A673 (cell line): ENCODE measurements at regions not wholly inside any gene's neighbourhood (a gene's known extent, or its start where the extent isn't known, plus 50 kb on each side); places are given as distances from the start of the nearest gene placed in this dataset.

Source experiments
- BruUV-seq: library from RNA; stranded (reverse); fragments of 400-500 nt; replicated peaks from 2 replicates; lab custom pipeline; 2021; lab: Mats Ljungman, UMichigan
- CTCF ChIA-PET: fragments of 300-600 bp; sonication (Branson Sonifier 250); formaldehyde crosslinking; loops from one replicate; lab custom pipeline; 2022; ENCODE audit warnings: antibody characterized with exemption; lab: Charles Lee
- POLR2A ChIA-PET: fragments of 300-600 bp; sonication (Branson Sonifier 250); formaldehyde crosslinking; loops from one replicate; lab custom pipeline; 2022; ENCODE audit warnings: antibody characterized with exemption; ENCODE audit not compliant: low non-redundant PET; lab: Charles Lee
- DNase-seq: peaks from one replicate; pipeline ENCODE4 v3.0.0-alpha.2; 2015; ENCODE audit warnings: low spot score
- H3K27ac ChIP-seq: fragments of 200-600 bp; sonication (generic); 2 replicates; pipeline ENCODE4 v1.5.1; 2016; ENCODE audit warnings: mixed run types, low read depth, mild to moderate bottlenecking, mixed read lengths, antibody characterized with exemption, low read length; ENCODE audit not compliant: poor library complexity, severe bottlenecking
- H3K27me3 ChIP-seq: fragments of 200-600 bp; sonication (generic); replicated peaks from 2 replicates; pipeline ENCODE4 v1.6.1; 2017; ENCODE audit warnings: mixed run types, low read depth, mild to moderate bottlenecking, mixed read lengths, antibody characterized with exemption, low read length; ENCODE audit not compliant: insufficient read depth, poor library complexity
- H3K36me3 ChIP-seq: fragments of 200-600 bp; sonication (generic); 2 replicates; pipeline ENCODE4 v1.6.1; 2016; ENCODE audit warnings: mixed run types, mild to moderate bottlenecking, mixed read lengths, antibody characterized with exemption, low read length; ENCODE audit not compliant: insufficient read depth, poor library complexity, severe bottlenecking
- H3K4me1 ChIP-seq: fragments of 200-600 bp; sonication (generic); 2 replicates; pipeline ENCODE4 v1.6.1; 2017; ENCODE audit warnings: mixed run types, mild to moderate bottlenecking, mixed read lengths, antibody characterized with exemption, low read length; ENCODE audit not compliant: insufficient read depth, poor library complexity, severe bottlenecking
- H3K4me3 ChIP-seq: fragments of 200-600 bp; sonication (generic); 2 replicates; pipeline ENCODE4 v1.5.1; 2016; ENCODE audit warnings: low read depth, mixed run types, mild to moderate bottlenecking, mixed read lengths, low read length; ENCODE audit not compliant: poor library complexity, severe bottlenecking
- H3K9me3 ChIP-seq: fragments of 200-600 bp; sonication (generic); 2 replicates; pipeline ENCODE4 v1.6.1; 2016; ENCODE audit warnings: mixed run types, low read depth, mild to moderate bottlenecking, mixed read lengths, antibody characterized with exemption, low read length; ENCODE audit not compliant: poor library complexity, severe bottlenecking
- CTCF ChIP-seq: fragments of 300-800, 200-600 bp; sonication (generic); conservative IDR thresholded peaks from 2 replicates; pipeline ENCODE4 v1.5.1; 2017; ENCODE audit warnings: low read depth, mild to moderate bottlenecking, antibody characterized with exemption, low read length, moderate library complexity, mixed read lengths
- EZH2 ChIP-seq: fragments of 200-600 bp; sonication (generic); IDR thresholded peaks from 2 replicates; pipeline ENCODE4 v1.6.1; 2017; ENCODE audit warnings: borderline replicate concordance, low read depth, mild to moderate bottlenecking, mixed read lengths, antibody characterized with exemption, low read length; ENCODE audit not compliant: poor library complexity, severe bottlenecking
- intact Hi-C: fragments of 100-400 bp; cut with micrococcal nuclease; formaldehyde crosslinking; loops from one replicate; pipeline ENCODE4 v1.10.0; 2022; ENCODE audit not compliant: unreplicated experiment

DNA sequence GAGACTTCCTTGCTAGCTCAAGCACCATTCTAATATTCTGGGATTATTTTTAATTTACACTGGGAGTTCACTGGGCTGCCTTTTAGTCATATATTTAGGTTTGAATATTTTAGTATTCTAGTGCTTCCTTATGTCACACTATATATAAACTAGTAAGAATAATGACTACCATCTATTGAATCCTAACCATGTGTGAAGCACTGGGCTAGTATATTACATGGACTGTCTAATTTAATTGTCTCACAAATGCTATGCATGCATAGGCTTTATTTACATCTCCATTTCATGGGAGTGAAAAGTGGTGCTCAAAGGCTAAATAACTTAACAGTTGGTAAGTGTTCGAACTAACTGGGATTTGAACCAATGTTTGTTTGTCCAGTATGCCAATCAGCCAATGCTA, 272.4 kb downstream of the RND3 start:
- ChIA-PET CTCF (no interaction called here), POLR2A (no interaction called here)
- TF ChIP-seq EZH2 = no peak
- TF ChIP-seq CTCF = no peak
- Histone ChIP-seq H3K27me3 (no peaks in the 10 kb centered on the region), H3K27ac (no peak overlapping the region), H3K4me1 (no peaks in the 10 kb centered on the region), H3K4me3 (no peak overlapping the region), H3K9me3 (no peaks in the 10 kb centered on the region), H3K36me3 (no peaks in the 10 kb centered on the region)
- BruUV-seq = no TSS peak
- intact Hi-C loops = no loop called here
- no peak for DNase-seq

GRCh38 chr2:150214626-150215025, 272.8 kb downstream of the RND3 start:
- DNase-seq = no peak
- POLR2A ChIA-PET = no interaction called here
- CTCF ChIA-PET = no interaction called here
- BruUV-seq = no TSS peak
- TF ChIP-seq CTCF (no peak), EZH2 (no peak)
- H3K4me1 ChIP-seq = no peaks in the 10 kb centered on the region
- no peak overlapping the region for H3K4me3 ChIP-seq
- no peaks in the 10 kb centered on the region for H3K27me3 ChIP-seq
- no peak overlapping the region for H3K27ac ChIP-seq
- H3K9me3 ChIP-seq = no peaks in the 10 kb centered on the region
- H3K36me3 ChIP-seq = no peaks in the 10 kb centered on the region
- intact Hi-C loops = no loop called here

- Histone ChIP-seq H3K27me3 (no peaks in the 10 kb centered on the region), H3K9me3 (no peaks in the 10 kb centered on the region), H3K27ac (no peak overlapping the region), H3K4me1 (peaks cover 6% of the 10 kb centered on the region), H3K4me3 (no peak overlapping the region), H3K36me3 (no peaks in the 10 kb centered on the region)
- TF ChIP-seq EZH2 (no peak), CTCF (no peak)
- POLR2A ChIA-PET = no interaction called here
- BruUV-seq = no TSS peak
- intact Hi-C loops = no loop called here
- no peak for DNase-seq
- CTCF ChIA-PET = no interaction called here
Measured at GRCh38 chr2:150212722-150213171, 274.7 kb downstream of the RND3 start.
